NB4 (cell line): ENCODE measurements at regions not wholly inside any gene's neighbourhood (a gene's known extent, or its start where the extent isn't known, plus 50 kb on each side); places are given as distances from the start of the nearest gene placed in this dataset.

Experiments used
- DNase-seq: peaks from one replicate; pipeline ENCODE4 v3.0.0; 2010; ENCODE audit warnings: low read depth
- H3K4me3 ChIP-seq: one replicate; pipeline ENCODE4 v1.5.1; 2011; ENCODE audit warnings: mild to moderate bottlenecking, low read depth, low read length, moderate library complexity
- CTCF ChIP-seq: IDR thresholded peaks from one replicate; pipeline ENCODE4 v1.5.1; 2012; ENCODE audit warnings: low read depth, low read length
- MAX ChIP-seq: IDR thresholded peaks from 2 replicates; pipeline ENCODE4 v1.6.1; 2011; ENCODE audit warnings: low read depth, low read length
- MYC ChIP-seq: IDR thresholded peaks from 2 replicates; pipeline ENCODE4 v1.6.1; 2011; ENCODE audit warnings: low read depth, low read length
- POLR2A ChIP-seq: IDR thresholded peaks from 2 replicates; pipeline ENCODE4 v1.6.1; 2011; ENCODE audit warnings: mild to moderate bottlenecking; ENCODE audit not compliant: insufficient read length; ENCODE audit errors: extremely low read depth

GRCh38 chr5:60232036-60232795 lies 338.7 kb upstream of the PDE4D start:
- peak; percentile 90 for DNase-seq
- peak overlapping the region; percentile 42 for H3K4me3 ChIP-seq
- no peak for TF ChIP-seq POLR2A
- no peak for TF ChIP-seq MAX
- TF ChIP-seq MYC = no peak
- TF ChIP-seq CTCF = no peak

- no peak for DNase-seq
- no peak overlapping the region for H3K4me3 ChIP-seq
- TF ChIP-seq CTCF = no peak
- no peak for TF ChIP-seq MYC
Measured at GRCh38 chr5:60230456-60230855, 336.9 kb upstream of the PDE4D start.

GRCh38 chr5:60229691-60230185 lies 336.2 kb upstream of the PDE4D start:
- DNase-seq = no peak
- TF ChIP-seq MAX (no peak), POLR2A (no peak), MYC (no peak), CTCF (no peak)

GRCh38 chr5:60228676-60229075 lies 335.1 kb upstream of the PDE4D start:
- TF ChIP-seq POLR2A = no peak
- TF ChIP-seq MYC = no peak
- no peak for TF ChIP-seq CTCF
- TF ChIP-seq MAX = no peak
- no peak for DNase-seq

More at GRCh38 chr5:60229691-60230185, 336.2 kb upstream of the PDE4D start:
- H3K4me3 ChIP-seq = no peak overlapping the region

GRCh38 chr5:60226128-60226527 lies 332.6 kb upstream of the PDE4D start:
- TF ChIP-seq MAX (no peak), MYC (no peak), POLR2A (no peak), CTCF (no peak)
- no peak overlapping the region for H3K4me3 ChIP-seq
- no peak for DNase-seq

More at GRCh38 chr5:60228676-60229075, 335.1 kb upstream of the PDE4D start:
- H3K4me3 ChIP-seq = no peak overlapping the region
